ENCODE measurements at regions not wholly inside any gene's neighbourhood (a gene's known extent, or its start where the extent isn't known, plus 50 kb on each side); places are given as distances from the start of the nearest gene placed in this dataset.

DNA sequence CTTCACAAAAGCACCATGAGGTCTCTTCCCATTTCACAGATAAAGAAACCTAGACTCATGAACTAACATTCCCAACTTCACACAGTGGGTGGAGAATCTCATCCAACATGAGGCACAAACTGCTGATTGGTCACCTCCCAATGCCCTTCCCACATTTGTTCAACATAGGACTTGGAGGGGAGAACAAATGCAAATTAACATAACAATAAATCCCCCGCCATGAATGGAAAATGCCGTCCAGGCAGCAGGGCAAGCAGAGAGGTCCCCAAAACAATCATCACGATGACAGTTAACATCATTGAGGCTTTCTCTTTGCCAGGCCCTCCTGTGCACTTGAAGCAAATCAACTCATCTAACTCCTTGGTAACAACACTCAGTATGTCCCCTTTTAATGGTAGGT lies 185.3 kb downstream of the TMEM132E start:
- Histone ChIP-seq H3K27me3 (ENCODE audit: control insufficient read depth, insufficient read depth, low read length, poor library complexity, severe bottlenecking) (no peaks in the 10 kb centered on the region), H3K4me3 (ENCODE audit: insufficient read depth, low read depth, low read length) (no peak overlapping the region), H3K27ac (ENCODE audit: insufficient read depth, low read depth, low read length, poor library complexity, severe bottlenecking) (no peak overlapping the region), H3K4me1 (ENCODE audit: control insufficient read depth, insufficient read depth, low read length) (peaks cover 8% of the 10 kb centered on the region), H3K9me3 (ENCODE audit: control insufficient read depth, low read length) (no peaks in the 10 kb centered on the region), H3K36me3 (ENCODE audit: control insufficient read depth, insufficient read depth, low read length) (no peaks in the 10 kb centered on the region)
- 24 to 27% methylated on average over 3 of the region's 3 CpGs for WGBS, 2 experiments

DNA sequence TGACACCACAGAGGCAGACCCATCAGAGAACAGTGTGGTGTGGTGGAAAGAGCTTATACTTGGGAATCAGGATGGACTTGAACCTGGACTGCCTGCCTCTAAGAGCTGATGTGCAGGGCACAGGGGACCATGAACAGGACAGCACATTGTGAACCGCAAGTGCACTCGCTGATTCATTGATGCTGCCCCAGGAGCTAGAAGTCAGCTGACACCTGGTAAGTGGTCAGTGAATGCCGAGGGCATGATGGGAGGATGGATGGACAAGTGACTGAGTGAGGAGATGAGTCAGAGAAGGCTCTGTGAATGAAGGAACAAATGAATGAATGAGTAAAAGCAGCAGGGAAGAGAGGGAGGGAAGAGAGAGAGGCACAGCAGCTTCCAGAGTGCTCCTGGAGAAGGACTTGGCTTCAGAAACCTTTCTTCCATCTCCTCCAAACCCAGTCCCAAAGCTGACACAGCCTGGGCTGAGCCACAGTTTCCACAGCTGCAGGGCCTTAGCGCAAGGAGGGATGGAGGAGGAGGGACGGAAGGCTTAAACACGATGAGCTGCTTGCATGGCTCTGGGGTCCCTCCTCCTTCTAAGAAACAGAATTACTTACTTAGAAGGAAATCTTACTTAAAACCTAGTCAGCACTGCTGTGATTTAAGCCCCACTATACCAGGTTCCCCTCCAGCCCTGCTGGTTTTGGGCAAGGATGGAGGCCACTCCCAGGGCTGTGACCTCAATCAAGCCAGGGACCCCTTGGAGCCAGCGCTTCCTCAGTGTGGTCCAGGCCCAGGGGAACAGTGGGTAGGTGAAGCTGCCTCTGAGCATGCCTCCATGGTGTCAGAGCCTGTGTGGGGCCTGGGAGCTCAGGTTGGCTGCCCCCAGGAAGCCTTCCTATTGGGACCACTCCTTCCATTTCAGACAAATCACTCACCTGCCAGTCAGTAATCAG lies 184.6 kb downstream of the TMEM132E start:
- Histone ChIP-seq H3K27ac (ENCODE audit: insufficient read depth, low read depth, low read length, poor library complexity, severe bottlenecking) (no peak overlapping the region), H3K27me3 (ENCODE audit: control insufficient read depth, insufficient read depth, low read length, poor library complexity, severe bottlenecking) (no peaks in the 10 kb centered on the region), H3K4me1 (ENCODE audit: control insufficient read depth, insufficient read depth, low read length) (peaks cover 8% of the 10 kb centered on the region), H3K4me3 (ENCODE audit: insufficient read depth, low read depth, low read length) (no peak overlapping the region), H3K9me3 (ENCODE audit: control insufficient read depth, low read length) (no peaks in the 10 kb centered on the region), H3K36me3 (ENCODE audit: control insufficient read depth, insufficient read depth, low read length) (no peaks in the 10 kb centered on the region)
- WGBS, 2 experiments: 74% methylated on average over 5 to 7 of the region's 7 CpGs

DNA sequence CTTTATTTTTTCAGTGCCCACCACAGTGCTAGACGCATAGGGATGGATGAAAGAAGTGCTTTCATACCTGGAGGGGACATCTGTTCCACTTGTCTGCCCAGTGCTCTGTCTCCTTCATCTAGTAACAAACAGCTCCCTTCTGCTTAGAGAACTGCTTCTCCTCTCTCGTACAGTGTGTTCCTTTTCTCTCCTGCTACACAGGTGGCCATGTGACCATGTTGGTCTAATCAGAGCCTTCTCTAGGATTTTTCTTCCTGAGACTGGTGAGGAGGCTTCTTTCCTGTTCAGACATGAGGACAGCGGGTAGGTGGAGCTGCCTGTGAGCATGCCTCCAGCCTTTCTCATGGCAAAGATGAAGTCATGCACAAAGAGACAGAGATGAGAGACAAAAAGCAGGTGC lies 182.7 kb downstream of the TMEM132E start:
- 89 to 96% methylated on average over 3 of the region's 3 CpGs for WGBS, 2 experiments
- Histone ChIP-seq H3K27ac (ENCODE audit: insufficient read depth, low read depth, low read length, poor library complexity, severe bottlenecking) (no peak overlapping the region), H3K36me3 (ENCODE audit: control insufficient read depth, insufficient read depth, low read length) (no peaks in the 10 kb centered on the region), H3K4me1 (ENCODE audit: control insufficient read depth, insufficient read depth, low read length) (peaks cover 8% of the 10 kb centered on the region), H3K9me3 (ENCODE audit: control insufficient read depth, low read length) (no peaks in the 10 kb centered on the region), H3K27me3 (ENCODE audit: control insufficient read depth, insufficient read depth, low read length, poor library complexity, severe bottlenecking) (no peaks in the 10 kb centered on the region), H3K4me3 (ENCODE audit: insufficient read depth, low read depth, low read length) (no peak overlapping the region)

DNA sequence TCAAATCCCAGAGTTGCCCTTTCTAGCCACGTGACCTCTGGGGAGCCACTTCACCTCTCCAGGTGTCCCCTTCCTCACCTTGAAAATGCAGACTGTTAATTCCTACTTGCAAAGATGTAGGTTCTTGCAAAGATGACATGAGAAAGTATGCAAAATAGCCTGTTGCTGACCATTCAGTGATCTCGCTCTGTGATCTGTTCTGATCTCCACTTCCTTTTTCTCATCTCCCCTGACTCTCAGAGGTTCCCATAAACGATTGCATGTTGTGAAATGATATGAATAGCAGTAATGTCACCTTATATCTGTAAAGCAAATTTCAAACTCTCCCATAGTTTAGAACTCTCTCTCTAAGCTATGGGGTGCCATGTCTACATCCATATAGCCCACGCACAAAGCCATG lies 182.3 kb downstream of the TMEM132E start:
- Histone ChIP-seq H3K27me3 (ENCODE audit: control insufficient read depth, insufficient read depth, low read length, poor library complexity, severe bottlenecking) (no peaks in the 10 kb centered on the region), H3K27ac (ENCODE audit: insufficient read depth, low read depth, low read length, poor library complexity, severe bottlenecking) (no peak overlapping the region), H3K4me1 (ENCODE audit: control insufficient read depth, insufficient read depth, low read length) (peaks cover 9% of the 10 kb centered on the region), H3K9me3 (ENCODE audit: control insufficient read depth, low read length) (no peaks in the 10 kb centered on the region), H3K36me3 (ENCODE audit: control insufficient read depth, insufficient read depth, low read length) (no peaks in the 10 kb centered on the region), H3K4me3 (ENCODE audit: insufficient read depth, low read depth, low read length) (no peak overlapping the region)
- WGBS, 2 experiments: 83 to 90% methylated on average over 3 of the region's 4 CpGs

DNA sequence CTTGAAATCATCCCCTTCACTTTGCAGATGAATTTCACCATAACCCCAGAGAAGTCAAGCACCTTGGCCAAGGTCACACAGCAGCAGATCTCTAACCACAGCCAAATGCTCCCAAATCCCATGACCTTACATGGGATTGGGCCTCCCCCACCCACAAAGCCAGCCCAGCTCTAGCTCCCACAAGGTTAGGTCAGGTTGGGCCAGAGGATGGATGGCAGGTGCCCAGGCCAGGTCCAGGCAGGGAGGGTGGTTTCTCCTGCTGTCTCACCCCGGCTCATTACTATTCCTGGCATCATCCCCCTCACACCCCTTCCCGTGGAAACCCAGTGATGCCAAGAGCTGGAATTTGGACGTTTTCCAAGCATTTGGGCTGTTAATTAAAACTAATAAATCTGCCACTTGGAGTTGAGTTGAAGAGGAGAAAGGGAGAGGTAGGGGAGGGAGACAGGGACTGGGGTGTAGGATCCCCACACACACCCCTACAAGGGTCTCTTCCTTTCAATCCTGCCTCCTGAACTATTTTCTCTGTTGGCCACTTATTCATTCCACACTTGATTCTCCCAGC lies 181.6 kb downstream of the TMEM132E start:
- no peak overlapping the region for H3K4me3 ChIP-seq (ENCODE audit: insufficient read depth, low read depth, low read length)
- H3K27me3 ChIP-seq (ENCODE audit: control insufficient read depth, insufficient read depth, low read length, poor library complexity, severe bottlenecking): no peaks in the 10 kb centered on the region
- H3K36me3 ChIP-seq (ENCODE audit: control insufficient read depth, insufficient read depth, low read length): no peaks in the 10 kb centered on the region
- peaks cover 14% of the 10 kb centered on the region for H3K4me1 ChIP-seq (ENCODE audit: control insufficient read depth, insufficient read depth, low read length)
- WGBS, 2 experiments: 75 to 92% methylated on average over 3 of the region's 3 CpGs
- H3K27ac ChIP-seq (ENCODE audit: insufficient read depth, low read depth, low read length, poor library complexity, severe bottlenecking): no peak overlapping the region
- H3K9me3 ChIP-seq (ENCODE audit: control insufficient read depth, low read length): no peaks in the 10 kb centered on the region

DNA sequence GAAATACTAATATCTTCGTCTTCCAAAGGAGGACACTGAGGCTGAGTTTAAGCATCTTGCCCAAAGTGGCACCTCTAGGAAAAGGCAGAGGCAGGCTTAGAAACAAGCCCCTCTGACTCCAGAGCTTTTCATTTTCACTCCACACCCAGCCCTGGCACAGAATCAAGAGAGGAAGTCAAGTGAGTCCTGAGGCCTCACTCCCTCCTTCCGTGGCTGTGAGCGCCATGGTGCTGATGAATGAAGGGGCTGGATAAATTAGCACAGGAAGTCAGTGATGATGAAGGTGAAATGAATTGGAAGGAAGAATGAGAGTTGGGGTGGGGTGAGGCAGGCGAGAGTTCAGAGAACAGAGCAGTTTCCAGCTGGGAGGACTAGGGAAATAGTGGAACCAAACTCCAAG lies 179.3 kb downstream of the TMEM132E start:
- Histone ChIP-seq H3K27ac (ENCODE audit: insufficient read depth, low read depth, low read length, poor library complexity, severe bottlenecking) (no peak overlapping the region), H3K36me3 (ENCODE audit: control insufficient read depth, insufficient read depth, low read length) (no peaks in the 10 kb centered on the region), H3K27me3 (ENCODE audit: control insufficient read depth, insufficient read depth, low read length, poor library complexity, severe bottlenecking) (no peaks in the 10 kb centered on the region), H3K4me1 (ENCODE audit: control insufficient read depth, insufficient read depth, low read length) (peaks cover 10% of the 10 kb centered on the region), H3K9me3 (ENCODE audit: control insufficient read depth, low read length) (no peaks in the 10 kb centered on the region), H3K4me3 (ENCODE audit: insufficient read depth, low read depth, low read length) (no peak overlapping the region)
- 91 to 92% methylated on average over 4 of the region's 4 CpGs for WGBS, 2 experiments

DNA sequence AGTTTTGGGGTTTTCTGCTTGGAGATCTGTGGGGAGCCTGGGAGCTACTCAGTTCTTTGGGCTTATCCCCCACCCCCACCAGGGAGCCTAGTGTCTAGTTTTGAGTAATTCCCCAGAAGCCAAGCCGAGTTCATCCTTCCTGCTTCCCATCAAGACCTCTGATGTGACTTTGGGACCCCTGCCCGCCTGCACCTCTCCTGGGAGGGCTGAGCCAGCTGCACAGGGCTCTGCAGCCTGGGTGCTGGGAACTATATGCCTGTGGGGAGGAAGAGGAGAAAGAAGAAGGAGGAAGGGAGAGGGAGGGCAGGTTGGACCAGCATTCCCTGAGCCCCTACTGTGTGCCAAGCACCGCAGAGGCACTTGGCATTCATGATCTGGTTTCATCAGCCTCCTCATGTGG lies 178.9 kb downstream of the TMEM132E start:
- no peaks in the 10 kb centered on the region for H3K27me3 ChIP-seq (ENCODE audit: control insufficient read depth, insufficient read depth, low read length, poor library complexity, severe bottlenecking)
- H3K4me3 ChIP-seq (ENCODE audit: insufficient read depth, low read depth, low read length): no peak overlapping the region
- peaks cover 6% of the 10 kb centered on the region for H3K4me1 ChIP-seq (ENCODE audit: control insufficient read depth, insufficient read depth, low read length)
- 89% methylated on average over 3 of the region's 3 CpGs for WGBS, 2 experiments
- H3K9me3 ChIP-seq (ENCODE audit: control insufficient read depth, low read length): no peaks in the 10 kb centered on the region
- H3K36me3 ChIP-seq (ENCODE audit: control insufficient read depth, insufficient read depth, low read length): no peaks in the 10 kb centered on the region
- H3K27ac ChIP-seq (ENCODE audit: insufficient read depth, low read depth, low read length, poor library complexity, severe bottlenecking): no peak overlapping the region

DNA sequence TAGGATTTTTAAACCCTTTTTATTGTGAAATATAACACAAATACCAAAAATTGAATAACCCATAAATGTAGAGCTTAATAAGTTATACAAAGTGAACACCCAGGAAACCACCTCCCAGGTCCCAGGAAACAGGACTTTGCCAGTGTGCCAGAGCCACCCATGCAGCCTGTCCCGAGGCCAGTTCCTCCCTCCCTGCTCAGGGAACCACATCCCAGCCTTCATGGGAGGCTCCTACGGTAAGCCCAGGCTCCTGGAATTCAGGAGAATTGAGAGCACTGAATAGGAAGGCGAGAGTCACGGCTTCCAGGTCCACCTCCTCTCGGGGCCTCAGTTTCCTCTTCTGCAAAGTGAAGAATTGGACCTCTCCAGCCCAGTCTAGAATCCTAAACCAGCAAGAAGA lies 178.2 kb downstream of the TMEM132E start:
- H3K36me3 ChIP-seq (ENCODE audit: control insufficient read depth, insufficient read depth, low read length): no peaks in the 10 kb centered on the region
- peaks cover 4% of the 10 kb centered on the region for H3K27me3 ChIP-seq (ENCODE audit: control insufficient read depth, insufficient read depth, low read length, poor library complexity, severe bottlenecking)
- H3K4me1 ChIP-seq (ENCODE audit: control insufficient read depth, insufficient read depth, low read length): peaks cover 6% of the 10 kb centered on the region
- H3K9me3 ChIP-seq (ENCODE audit: control insufficient read depth, low read length): no peaks in the 10 kb centered on the region
- no peak overlapping the region for H3K4me3 ChIP-seq (ENCODE audit: insufficient read depth, low read depth, low read length)
- no peak overlapping the region for H3K27ac ChIP-seq (ENCODE audit: insufficient read depth, low read depth, low read length, poor library complexity, severe bottlenecking)
- 90 to 94% methylated on average over 5 of the region's 5 CpGs for WGBS, 2 experiments

DNA sequence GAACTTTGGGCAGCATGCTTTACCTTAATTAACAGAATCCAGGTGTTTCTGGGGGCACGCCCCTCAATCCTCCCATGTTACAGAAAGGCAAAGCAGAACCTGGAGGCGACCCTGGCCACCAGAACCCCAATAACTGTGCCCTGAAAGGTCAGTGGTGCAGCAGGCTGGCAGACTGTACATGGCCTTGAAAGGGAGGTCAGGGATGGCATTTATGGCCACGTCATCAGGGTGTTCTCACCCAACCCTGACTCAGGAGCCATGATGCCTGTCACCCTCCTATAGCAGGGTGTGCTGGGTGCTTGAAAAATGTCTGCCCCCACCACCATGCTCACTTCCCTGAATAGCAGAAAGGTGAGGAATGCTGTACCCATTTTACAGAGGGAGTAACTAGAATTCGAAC lies 177.7 kb downstream of the TMEM132E start:
- Histone ChIP-seq H3K27me3 (ENCODE audit: control insufficient read depth, insufficient read depth, low read length, poor library complexity, severe bottlenecking) (peaks cover 4% of the 10 kb centered on the region), H3K9me3 (ENCODE audit: control insufficient read depth, low read length) (no peaks in the 10 kb centered on the region), H3K4me1 (ENCODE audit: control insufficient read depth, insufficient read depth, low read length) (peaks cover 6% of the 10 kb centered on the region), H3K36me3 (ENCODE audit: control insufficient read depth, insufficient read depth, low read length) (no peaks in the 10 kb centered on the region), H3K27ac (ENCODE audit: insufficient read depth, low read depth, low read length, poor library complexity, severe bottlenecking) (no peak overlapping the region), H3K4me3 (ENCODE audit: insufficient read depth, low read depth, low read length) (no peak overlapping the region)
- 92 to 93% methylated on average over 4 of the region's 4 CpGs for WGBS, 2 experiments

DNA sequence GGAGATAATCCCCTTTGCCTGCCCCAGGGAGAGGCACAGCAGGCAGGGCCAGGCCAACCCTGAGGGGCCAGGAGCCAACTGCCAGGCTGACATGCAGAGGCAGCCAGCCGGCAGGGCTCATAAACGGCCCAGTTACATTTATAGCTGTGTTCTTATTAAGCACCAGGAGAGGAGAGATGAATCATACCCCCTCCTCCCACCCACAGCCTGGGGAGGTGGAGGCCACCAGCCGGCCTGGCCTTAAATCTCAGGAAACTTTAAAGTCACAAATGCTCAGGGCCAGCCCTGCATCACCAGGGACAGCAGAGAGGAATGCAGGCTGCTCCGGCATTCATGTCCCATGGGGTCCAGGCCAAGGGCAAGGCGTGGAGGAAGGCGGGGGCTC lies 177.2 kb downstream of the TMEM132E start:
- H3K36me3 ChIP-seq (ENCODE audit: control insufficient read depth, insufficient read depth, low read length): no peaks in the 10 kb centered on the region
- WGBS, 2 experiments: 44 to 56% methylated on average over 6 of the region's 6 CpGs
- H3K27ac ChIP-seq (ENCODE audit: insufficient read depth, low read depth, low read length, poor library complexity, severe bottlenecking): no peak overlapping the region
- H3K4me3 ChIP-seq (ENCODE audit: insufficient read depth, low read depth, low read length): no peak overlapping the region
- peaks cover 4% of the 10 kb centered on the region for H3K27me3 ChIP-seq (ENCODE audit: control insufficient read depth, insufficient read depth, low read length, poor library complexity, severe bottlenecking)
- no peaks in the 10 kb centered on the region for H3K9me3 ChIP-seq (ENCODE audit: control insufficient read depth, low read length)
- peaks cover 6% of the 10 kb centered on the region for H3K4me1 ChIP-seq (ENCODE audit: control insufficient read depth, insufficient read depth, low read length)
